HEK293 (cell line): ENCODE measurements at regions not wholly inside any gene's neighbourhood (a gene's known extent, or its start where the extent isn't known, plus 50 kb on each side); places are given as distances from the start of the nearest gene placed in this dataset.
"Not testable (repeated sequence)": the region's sequence is repeated elsewhere in the genome, so short reads cannot be mapped to it uniquely, and the experiment has no call there.

Source experiments
- CTCF ChIA-PET: fragments of 350-600 bp; formaldehyde crosslinking; extraction: SDS; loops from one replicate; lab custom pipeline; 2021; ENCODE audit warnings: antibody characterized with exemption; lab: Yijun Ruan, JAX
- POLR2A ChIA-PET: fragments of 300-600 bp; formaldehyde crosslinking; extraction: SDS; loops from one replicate; lab custom pipeline; 2020; ENCODE audit warnings: antibody characterized with exemption, inconsistent platforms; lab: Yijun Ruan, JAX
- H3K27ac ChIP-seq: fragments of 200-500 bp; sonication (Bioruptor generic); 2 replicates; pipeline ENCODE4 v1.5.1; 2014; ENCODE audit warnings: low read depth, low read length, control low read depth, inconsistent platforms; ENCODE audit errors: extremely low read depth
- H3K36me3 ChIP-seq, 2 experiments: fragments of 200-500 bp in 1 of 2; sonication (Bioruptor generic) in 1 of 2; 1 replicate in 1 of 2; 2 replicates in 1 of 2; pipeline ENCODE4 v1.5.1; 2014 to 2017; ENCODE audit warnings: inconsistent platforms in 2 of 2, low read length in 2 of 2; ENCODE audit not compliant: control insufficient read depth in 2 of 2, insufficient read depth in 1 of 2
- H3K4me1 ChIP-seq: fragments of 200-500 bp; sonication (Bioruptor generic); 2 replicates; pipeline ENCODE4 v1.5.1; 2014; ENCODE audit warnings: mild to moderate bottlenecking, low read length, inconsistent platforms; ENCODE audit not compliant: control insufficient read depth, insufficient read depth
- H3K4me3 ChIP-seq: 2 replicates; pipeline ENCODE4 v1.5.1; 2011; ENCODE audit warnings: low read depth, mild to moderate bottlenecking, control low read depth, low read length, moderate library complexity
- H3K9me3 ChIP-seq: fragments of 200-500 bp; sonication (Bioruptor generic); 2 replicates; pipeline ENCODE4 v1.5.1; 2014; ENCODE audit warnings: low read depth, low read length, inconsistent platforms; ENCODE audit not compliant: control insufficient read depth, insufficient read depth
- KLF1 ChIP-seq: fragments of 450-650 bp; formaldehyde crosslinking; IDR thresholded peaks from 2 replicates; pipeline ENCODE4 v1.5.1; 2016; ENCODE audit warnings: missing biosample characterization, missing genetic modification characterization
- KLF9 ChIP-seq: fragments of 450-650 bp; formaldehyde crosslinking; IDR thresholded peaks from 2 replicates; pipeline ENCODE4 v1.5.1; 2016; ENCODE audit warnings: missing biosample characterization, missing genetic modification characterization, low read depth
- PRDM1 ChIP-seq: fragments of 450-650 bp; formaldehyde crosslinking; IDR thresholded peaks from 2 replicates; pipeline ENCODE4; 2016; ENCODE audit warnings: missing biosample characterization, missing genetic modification characterization
- ZNF658 ChIP-seq: fragments of 450-650 bp; formaldehyde crosslinking; IDR thresholded peaks from 2 replicates; pipeline ENCODE4; 2016; ENCODE audit warnings: missing biosample characterization, missing genetic modification characterization
- ZNF660 ChIP-seq: fragments of 450-650 bp; IDR thresholded peaks from 2 replicates; pipeline ENCODE4 v1.5.1; 2018; ENCODE audit warnings: missing biosample characterization, mild to moderate bottlenecking, missing genetic modification characterization
- ZSCAN30 ChIP-seq: fragments of 450-650 bp; IDR thresholded peaks from 2 replicates; pipeline ENCODE4 v1.5.1; 2018; ENCODE audit warnings: missing biosample characterization, mild to moderate bottlenecking, missing genetic modification characterization, moderate library complexity
- TF ChIP-seq, protein P1 (sequence below): fragments of 450-650 bp; formaldehyde crosslinking; IDR thresholded peaks from 2 replicates; pipeline ENCODE4 v1.5.1; 2017; ENCODE audit warnings: missing biosample characterization, missing genetic modification characterization
- TF ChIP-seq, protein P2 (sequence below): fragments of 450-650 bp; formaldehyde crosslinking; IDR thresholded peaks from 2 replicates; pipeline ENCODE4 v1.5.1; 2016; ENCODE audit warnings: missing biosample characterization, missing genetic modification characterization
- TF ChIP-seq, protein P3 (sequence below): fragments of 450-650 bp; formaldehyde crosslinking; conservative IDR thresholded peaks from 2 replicates; pipeline ENCODE4 v1.5.1; 2016; ENCODE audit warnings: low read depth, missing biosample characterization, missing genetic modification characterization
- TF ChIP-seq, protein P4 (sequence below): fragments of 450-650 bp; formaldehyde crosslinking; IDR thresholded peaks from 2 replicates; pipeline ENCODE4 v1.5.1; 2016; ENCODE audit warnings: missing biosample characterization, missing genetic modification characterization
- TF ChIP-seq, protein P5 (sequence below): fragments of 450-650 bp; formaldehyde crosslinking; IDR thresholded peaks from 2 replicates; pipeline ENCODE4 v1.5.1; 2016; ENCODE audit warnings: missing biosample characterization, missing genetic modification characterization

DNA sequence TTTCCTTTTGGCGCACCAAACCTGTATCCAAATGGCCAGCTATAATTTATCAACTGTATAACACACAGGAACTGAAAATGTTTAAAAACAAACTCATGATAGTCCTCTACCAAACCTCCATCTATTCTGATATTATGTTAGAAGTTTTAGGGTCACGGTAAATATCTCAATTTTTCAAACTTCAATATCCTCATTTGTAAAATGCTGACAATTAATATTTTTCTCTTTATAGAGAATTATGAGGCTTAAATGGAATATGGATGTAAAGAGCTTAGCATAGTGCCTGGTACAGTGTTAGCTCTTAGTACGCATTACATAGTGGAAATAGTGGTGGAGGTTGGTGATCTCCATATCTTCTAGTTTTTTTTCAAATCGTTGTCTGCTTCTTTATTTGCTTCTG, 917.6 kb downstream of the TLE4 start:
- Histone ChIP-seq H3K4me1 (no peaks in the 10 kb centered on the region), H3K9me3 (no peaks in the 10 kb centered on the region), H3K4me3 (no peak overlapping the region), H3K27ac (no peak overlapping the region), H3K36me3 (no peaks in the 10 kb centered on the region)
- POLR2A ChIA-PET, result no interaction called here
- TF ChIP-seq KLF9 (tag by site-specific recombination), result no peak
- TF ChIP-seq KLF1 (tag by site-specific recombination), result no peak
- no peak for TF ChIP-seq ZNF660
- no peak for TF ChIP-seq ZSCAN30 (tag by site-specific recombination)
- TF ChIP-seq, protein P1, sequence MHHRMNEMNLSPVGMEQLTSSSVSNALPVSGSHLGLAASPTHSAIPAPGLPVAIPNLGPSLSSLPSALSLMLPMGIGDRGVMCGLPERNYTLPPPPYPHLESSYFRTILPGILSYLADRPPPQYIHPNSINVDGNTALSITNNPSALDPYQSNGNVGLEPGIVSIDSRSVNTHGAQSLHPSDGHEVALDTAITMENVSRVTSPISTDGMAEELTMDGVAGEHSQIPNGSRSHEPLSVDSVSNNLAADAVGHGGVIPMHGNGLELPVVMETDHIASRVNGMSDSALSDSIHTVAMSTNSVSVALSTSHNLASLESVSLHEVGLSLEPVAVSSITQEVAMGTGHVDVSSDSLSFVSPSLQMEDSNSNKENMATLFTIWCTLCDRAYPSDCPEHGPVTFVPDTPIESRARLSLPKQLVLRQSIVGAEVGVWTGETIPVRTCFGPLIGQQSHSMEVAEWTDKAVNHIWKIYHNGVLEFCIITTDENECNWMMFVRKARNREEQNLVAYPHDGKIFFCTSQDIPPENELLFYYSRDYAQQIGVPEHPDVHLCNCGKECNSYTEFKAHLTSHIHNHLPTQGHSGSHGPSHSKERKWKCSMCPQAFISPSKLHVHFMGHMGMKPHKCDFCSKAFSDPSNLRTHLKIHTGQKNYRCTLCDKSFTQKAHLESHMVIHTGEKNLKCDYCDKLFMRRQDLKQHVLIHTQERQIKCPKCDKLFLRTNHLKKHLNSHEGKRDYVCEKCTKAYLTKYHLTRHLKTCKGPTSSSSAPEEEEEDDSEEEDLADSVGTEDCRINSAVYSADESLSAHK (tag by site-specific recombination), result no peak
- TF ChIP-seq, protein P2, sequence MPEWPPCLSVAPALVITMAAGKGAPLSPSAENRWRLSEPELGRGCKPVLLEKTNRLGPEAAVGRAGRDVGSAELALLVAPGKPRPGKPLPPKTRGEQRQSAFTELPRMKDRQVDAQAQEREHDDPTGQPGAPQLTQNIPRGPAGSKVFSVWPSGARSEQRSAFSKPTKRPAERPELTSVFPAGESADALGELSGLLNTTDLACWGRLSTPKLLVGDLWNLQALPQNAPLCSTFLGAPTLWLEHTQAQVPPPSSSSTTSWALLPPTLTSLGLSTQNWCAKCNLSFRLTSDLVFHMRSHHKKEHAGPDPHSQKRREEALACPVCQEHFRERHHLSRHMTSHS (tag by site-specific recombination), result no peak
- TF ChIP-seq ZNF658, result no peak
- TF ChIP-seq, protein P3, sequence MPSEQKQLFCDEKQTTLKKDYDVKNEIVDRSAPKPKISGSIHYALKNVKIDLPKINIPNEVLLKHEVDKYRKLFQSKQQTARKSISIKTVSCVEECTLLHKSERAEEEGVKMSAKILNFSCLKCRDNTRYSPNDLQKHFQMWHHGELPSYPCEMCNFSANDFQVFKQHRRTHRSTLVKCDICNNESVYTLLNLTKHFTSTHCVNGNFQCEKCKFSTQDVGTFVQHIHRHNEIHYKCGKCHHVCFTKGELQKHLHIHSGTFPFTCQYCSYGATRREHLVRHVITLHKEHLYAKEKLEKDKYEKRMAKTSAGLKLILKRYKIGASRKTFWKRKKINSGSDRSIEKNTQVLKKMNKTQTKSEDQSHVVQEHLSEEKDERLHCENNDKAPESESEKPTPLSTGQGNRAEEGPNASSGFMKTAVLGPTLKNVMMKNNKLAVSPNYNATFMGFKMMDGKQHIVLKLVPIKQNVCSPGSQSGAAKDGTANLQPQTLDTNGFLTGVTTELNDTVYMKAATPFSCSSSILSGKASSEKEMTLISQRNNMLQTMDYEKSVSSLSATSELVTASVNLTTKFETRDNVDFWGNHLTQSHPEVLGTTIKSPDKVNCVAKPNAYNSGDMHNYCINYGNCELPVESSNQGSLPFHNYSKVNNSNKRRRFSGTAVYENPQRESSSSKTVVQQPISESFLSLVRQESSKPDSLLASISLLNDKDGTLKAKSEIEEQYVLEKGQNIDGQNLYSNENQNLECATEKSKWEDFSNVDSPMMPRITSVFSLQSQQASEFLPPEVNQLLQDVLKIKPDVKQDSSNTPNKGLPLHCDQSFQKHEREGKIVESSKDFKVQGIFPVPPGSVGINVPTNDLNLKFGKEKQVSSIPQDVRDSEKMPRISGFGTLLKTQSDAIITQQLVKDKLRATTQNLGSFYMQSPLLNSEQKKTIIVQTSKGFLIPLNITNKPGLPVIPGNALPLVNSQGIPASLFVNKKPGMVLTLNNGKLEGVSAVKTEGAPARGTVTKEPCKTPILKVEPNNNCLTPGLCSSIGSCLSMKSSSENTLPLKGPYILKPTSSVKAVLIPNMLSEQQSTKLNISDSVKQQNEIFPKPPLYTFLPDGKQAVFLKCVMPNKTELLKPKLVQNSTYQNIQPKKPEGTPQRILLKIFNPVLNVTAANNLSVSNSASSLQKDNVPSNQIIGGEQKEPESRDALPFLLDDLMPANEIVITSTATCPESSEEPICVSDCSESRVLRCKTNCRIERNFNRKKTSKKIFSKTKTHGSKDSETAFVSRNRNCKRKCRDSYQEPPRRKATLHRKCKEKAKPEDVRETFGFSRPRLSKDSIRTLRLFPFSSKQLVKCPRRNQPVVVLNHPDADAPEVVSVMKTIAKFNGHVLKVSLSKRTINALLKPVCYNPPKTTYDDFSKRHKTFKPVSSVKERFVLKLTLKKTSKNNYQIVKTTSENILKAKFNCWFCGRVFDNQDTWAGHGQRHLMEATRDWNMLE (tag by site-specific recombination), result no peak
- TF ChIP-seq PRDM1 (tag by site-specific recombination), result no peak
- TF ChIP-seq, protein P4, sequence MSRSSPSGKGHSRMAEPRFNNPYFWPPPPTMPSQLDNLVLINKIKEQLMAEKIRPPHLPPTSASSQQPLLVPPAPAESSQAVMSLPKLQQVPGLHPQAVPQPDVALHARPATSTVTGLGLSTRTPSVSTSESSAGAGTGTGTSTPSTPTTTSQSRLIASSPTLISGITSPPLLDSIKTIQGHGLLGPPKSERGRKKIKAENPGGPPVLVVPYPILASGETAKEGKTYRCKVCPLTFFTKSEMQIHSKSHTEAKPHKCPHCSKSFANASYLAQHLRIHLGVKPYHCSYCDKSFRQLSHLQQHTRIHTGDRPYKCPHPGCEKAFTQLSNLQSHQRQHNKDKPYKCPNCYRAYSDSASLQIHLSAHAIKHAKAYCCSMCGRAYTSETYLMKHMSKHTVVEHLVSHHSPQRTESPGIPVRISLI, result no peak
- TF ChIP-seq, all 188 proteins: peak for 0
- CTCF ChIA-PET, result no interaction called here

DNA sequence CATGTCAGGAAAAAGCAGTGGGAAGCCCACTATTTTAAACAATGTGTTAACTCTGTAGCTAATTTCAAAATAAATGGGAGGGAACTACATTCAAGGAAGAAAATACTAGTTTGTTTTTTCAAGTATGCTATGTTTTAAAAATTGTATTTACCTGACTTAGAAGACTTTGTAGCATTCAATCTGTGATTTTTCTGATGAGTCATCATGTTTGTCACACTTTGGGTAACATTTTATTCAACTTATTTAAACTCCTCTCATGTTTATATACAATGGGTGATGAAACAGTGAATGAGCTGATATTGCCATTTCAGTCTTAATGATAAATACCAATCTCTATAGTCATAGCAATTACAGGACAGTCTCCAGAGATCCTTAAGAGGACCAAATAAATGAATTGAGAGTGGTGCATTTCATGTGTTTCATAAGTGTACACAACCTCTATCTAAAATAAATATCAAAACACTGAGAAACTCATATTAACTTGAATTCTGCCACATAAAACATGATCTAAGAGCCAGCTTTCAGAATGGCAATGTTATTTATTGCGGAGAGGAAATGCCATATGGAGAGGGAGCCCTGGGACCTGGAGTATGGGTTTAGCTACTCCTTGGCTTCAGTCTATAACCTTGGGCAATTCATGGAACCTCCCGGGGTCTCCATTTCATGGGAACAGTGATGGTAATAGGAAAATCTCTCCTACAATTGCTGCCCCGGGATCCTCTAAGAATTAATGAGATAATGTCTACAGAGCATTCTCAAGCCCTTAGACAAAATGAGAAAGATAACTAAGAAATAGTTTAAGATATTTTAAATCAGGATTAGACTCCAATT, 913.9 kb downstream of the TLE4 start:
- ChIA-PET CTCF (no interaction called here), POLR2A (no interaction called here)
- Histone ChIP-seq H3K4me1 (no peaks in the 10 kb centered on the region), H3K27ac (no peak overlapping the region), H3K36me3 (no peaks in the 10 kb centered on the region), H3K4me3 (no peak overlapping the region), H3K9me3 (no peaks in the 10 kb centered on the region)
- TF ChIP-seq, protein P5, sequence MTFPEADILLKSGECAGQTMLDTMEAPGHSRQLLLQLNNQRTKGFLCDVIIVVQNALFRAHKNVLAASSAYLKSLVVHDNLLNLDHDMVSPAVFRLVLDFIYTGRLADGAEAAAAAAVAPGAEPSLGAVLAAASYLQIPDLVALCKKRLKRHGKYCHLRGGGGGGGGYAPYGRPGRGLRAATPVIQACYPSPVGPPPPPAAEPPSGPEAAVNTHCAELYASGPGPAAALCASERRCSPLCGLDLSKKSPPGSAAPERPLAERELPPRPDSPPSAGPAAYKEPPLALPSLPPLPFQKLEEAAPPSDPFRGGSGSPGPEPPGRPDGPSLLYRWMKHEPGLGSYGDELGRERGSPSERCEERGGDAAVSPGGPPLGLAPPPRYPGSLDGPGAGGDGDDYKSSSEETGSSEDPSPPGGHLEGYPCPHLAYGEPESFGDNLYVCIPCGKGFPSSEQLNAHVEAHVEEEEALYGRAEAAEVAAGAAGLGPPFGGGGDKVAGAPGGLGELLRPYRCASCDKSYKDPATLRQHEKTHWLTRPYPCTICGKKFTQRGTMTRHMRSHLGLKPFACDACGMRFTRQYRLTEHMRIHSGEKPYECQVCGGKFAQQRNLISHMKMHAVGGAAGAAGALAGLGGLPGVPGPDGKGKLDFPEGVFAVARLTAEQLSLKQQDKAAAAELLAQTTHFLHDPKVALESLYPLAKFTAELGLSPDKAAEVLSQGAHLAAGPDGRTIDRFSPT (tag by site-specific recombination), result no peak

DNA sequence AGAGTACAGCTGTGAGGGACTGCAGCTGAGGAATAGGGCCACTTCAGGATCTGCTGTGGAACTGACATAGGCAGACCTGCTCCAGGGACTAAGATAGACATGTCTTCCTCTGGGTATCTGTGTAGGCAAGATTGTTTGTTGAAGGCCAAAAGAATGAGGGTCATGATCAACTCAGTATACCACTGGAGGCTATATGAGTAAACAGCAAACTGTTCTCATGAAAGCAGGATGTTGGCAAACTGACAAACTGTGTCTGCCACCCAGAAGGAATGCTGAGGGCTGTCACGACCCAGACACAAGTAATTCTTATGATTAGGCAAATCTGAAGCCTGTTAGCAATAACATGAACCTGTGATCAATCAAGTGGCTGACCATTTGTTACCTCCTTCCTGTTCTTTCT, 910.5 kb downstream of the TLE4 start:
- H3K4me3 ChIP-seq, H3K36me3 ChIP-seq, H3K9me3 ChIP-seq, CTCF ChIA-PET, H3K27ac ChIP-seq, H3K4me1 ChIP-seq, POLR2A ChIA-PET: not testable (repeated sequence)
